ENCODE measurements at regions not wholly inside any gene's neighbourhood (a gene's known extent, or its start where the extent isn't known, plus 50 kb on each side); places are given as distances from the start of the nearest gene placed in this dataset.

GRCh38 chr17:6233339-6233738 lies 163.2 kb downstream of the WSCD1 start (continued):
- no peak for TF ChIP-seq GTF2A2 (tag; IDR thresholded peaks at IDR 0.05)
- TF ChIP-seq RBM39 (optimal IDR thresholded peaks at IDR 0.05; ENCODE audit: low read depth, low read length), result no peak
- TF ChIP-seq PCBP2 (IDR thresholded peaks at IDR 0.05; ENCODE audit: low read depth, low read length, poor library complexity, severe bottlenecking), result no peak
- no peak for TF ChIP-seq RCOR1 (IDR thresholded peaks at IDR 0.05; ENCODE audit: borderline replicate concordance in 1 of 2, low read depth in 2 of 2, low read length in 2 of 2)
- TF ChIP-seq GTF2F1 (IDR thresholded peaks at IDR 0.05; ENCODE audit: low read depth, low read length), result no peak
- no peak for TF ChIP-seq ZNF583 (CRISPR knock-in tag; IDR thresholded peaks at IDR 0.05)

- ChIA-PET POLR2A (no interaction called here), CTCF (ENCODE audit: low intra/inter-chr PET ratio) (no interaction called here)
- H3K4me2 ChIP-seq (ENCODE audit: insufficient read depth, low read length), result no peak overlapping the region
- FAIRE-seq, result no peak
- H3K4me1 ChIP-seq (replicated peaks in 1 of 2; ENCODE audit: control insufficient read depth in 2 of 2, insufficient read depth in 2 of 2, low read length in 2 of 2), result no peaks in the 10 kb centered on the region
- no peaks in the 10 kb centered on the region for H3K9me3 ChIP-seq (replicated peaks; ENCODE audit: control insufficient read depth, insufficient read depth, low read depth, low read length)
- no peak overlapping the region for H3K9ac ChIP-seq (ENCODE audit: insufficient read depth in 1 of 2, low read depth in 2 of 2, low read length in 2 of 2)
- H3K79me2 ChIP-seq (ENCODE audit: control insufficient read depth, insufficient read depth, low read length), result no peaks in the 10 kb centered on the region
- no peak overlapping the region for H3K4me3 ChIP-seq
- no peaks in the 10 kb centered on the region for H3K36me3 ChIP-seq (ENCODE audit: control insufficient read depth, insufficient read depth, low read length)
- in situ Hi-C loops (cut with MboI), result no loop called here
- BruUV-seq (replicated peaks), result no TSS peak
- peaks cover 0 to 12% of the 10 kb centered on the region in 2 experiments; a peak in 2 of 5 replicates for H3K27me3 ChIP-seq (ENCODE audit: control insufficient read depth in 2 of 2, insufficient read depth in 2 of 2, low read length in 2 of 2)
- no peak for DNase-seq (ENCODE audit: extremely low read depth in 1 of 4, low spot score in 3 of 4)
- ATAC-seq, result no peak
- H3K27ac ChIP-seq (ENCODE audit: extremely low read depth, low read depth, low read length), result no peak overlapping the region
- no peaks in the 10 kb centered on the region for H3K9me1 ChIP-seq (ENCODE audit: control insufficient read depth, insufficient read depth, low read length)
- intact Hi-C loops (cut with micrococcal nuclease), result no loop called here
- H4K20me1 ChIP-seq (replicated peaks; ENCODE audit: control insufficient read depth, insufficient read depth, low read length), result no peaks in the 10 kb centered on the region
- WGBS (ENCODE audit: insufficient coverage, low coverage, missing lambda C conversion rate), result 2% methylated on average over 12 of the region's 12 CpGs
- no peak overlapping the region for H2AFZ ChIP-seq (ENCODE audit: low read depth, low read length)
- TF ChIP-seq ZMIZ1 (IDR thresholded peaks at IDR 0.05; ENCODE audit: low read depth in 2 of 2, low read length in 2 of 2) (no peak), ZNF717 (CRISPR knock-in tag; IDR thresholded peaks at IDR 0.05) (no peak), ZNF239 (CRISPR knock-in tag; IDR thresholded peaks at IDR 0.05) (no peak), SNRNP70 (optimal IDR thresholded peaks at IDR 0.05; ENCODE audit: low read depth, low read length) (no peak), RAD51 (IDR thresholded peaks at IDR 0.05; ENCODE audit: borderline replicate concordance, low read depth) (no peak), ZBTB9 (CRISPR knock-in tag; IDR thresholded peaks at IDR 0.05) (no peak), SPI1 (IDR thresholded peaks at IDR 0.05; ENCODE audit: borderline replicate concordance, low read depth, low read length) (no peak), ESRRA (IDR thresholded peaks at IDR 0.05; ENCODE audit: borderline replicate concordance, low read depth) (no peak), CBX2 (IDR thresholded peaks at IDR 0.05; ENCODE audit: insufficient read depth, low read length, poor library complexity, severe bottlenecking) (no peak), KAT2B (IDR thresholded peaks at IDR 0.05; ENCODE audit: low read depth, low read length) (no peak), CREBBP (IDR thresholded peaks at IDR 0.05; ENCODE audit: low read depth, low read length) (no peak), CCNT2 (IDR thresholded peaks at IDR 0.05; ENCODE audit: borderline replicate concordance, extremely low read depth, insufficient read length, low read depth, low read length) (no peak), LEF1 (IDR thresholded peaks at IDR 0.05) (no peak), ZNF79 (CRISPR knock-in tag; IDR thresholded peaks at IDR 0.05; ENCODE audit: low read depth) (no peak)
These were observed 162.5 kb downstream of the WSCD1 start for GRCh38 chr17:6232732-6233101.

Measured in K562 (cell line).